ENCODE measurements at regions not wholly inside any gene's neighbourhood (a gene's known extent, or its start where the extent isn't known, plus 50 kb on each side); places are given as distances from the start of the nearest gene placed in this dataset.

DNA sequence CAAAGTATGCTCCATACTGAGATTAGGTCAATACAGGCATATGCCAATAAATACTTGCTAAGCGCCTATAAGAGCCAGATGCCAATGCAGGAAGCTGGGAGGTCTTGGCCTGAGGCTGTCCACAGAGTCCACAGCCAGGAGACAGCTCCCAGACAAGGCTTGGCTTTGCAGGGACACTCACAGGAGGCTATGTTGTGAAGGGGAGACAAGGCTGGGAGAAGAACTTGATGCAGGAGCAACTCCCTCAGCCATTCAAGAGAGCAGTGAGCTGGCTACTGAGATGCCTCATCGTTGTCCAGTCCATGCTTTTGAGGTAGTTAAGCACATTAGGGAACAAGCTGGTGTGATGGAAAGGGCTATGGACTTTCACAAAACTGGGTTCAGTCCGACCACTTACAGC is 891.5 kb downstream of the TBC1D22A start:
- TF ChIP-seq, protein P1, sequence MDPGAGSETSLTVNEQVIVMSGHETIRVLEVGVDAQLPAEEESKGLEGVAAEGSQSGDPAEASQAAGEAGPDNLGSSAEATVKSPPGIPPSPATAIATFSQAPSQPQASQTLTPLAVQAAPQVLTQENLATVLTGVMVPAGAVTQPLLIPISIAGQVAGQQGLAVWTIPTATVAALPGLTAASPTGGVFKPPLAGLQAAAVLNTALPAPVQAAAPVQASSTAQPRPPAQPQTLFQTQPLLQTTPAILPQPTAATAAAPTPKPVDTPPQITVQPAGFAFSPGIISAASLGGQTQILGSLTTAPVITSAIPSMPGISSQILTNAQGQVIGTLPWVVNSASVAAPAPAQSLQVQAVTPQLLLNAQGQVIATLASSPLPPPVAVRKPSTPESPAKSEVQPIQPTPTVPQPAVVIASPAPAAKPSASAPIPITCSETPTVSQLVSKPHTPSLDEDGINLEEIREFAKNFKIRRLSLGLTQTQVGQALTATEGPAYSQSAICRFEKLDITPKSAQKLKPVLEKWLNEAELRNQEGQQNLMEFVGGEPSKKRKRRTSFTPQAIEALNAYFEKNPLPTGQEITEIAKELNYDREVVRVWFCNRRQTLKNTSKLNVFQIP (CRISPR knock-in tag; IDR thresholded peaks at IDR 0.05; ENCODE audit: borderline replicate concordance, low read depth): no peak
- TF ChIP-seq TCF4 (CRISPR knock-in tag; IDR thresholded peaks at IDR 0.05; ENCODE audit: borderline replicate concordance): no peak
- no peak for TF ChIP-seq PPARA (CRISPR knock-in tag; IDR thresholded peaks at IDR 0.05; ENCODE audit: borderline replicate concordance)
- TF ChIP-seq ESRRG (CRISPR knock-in tag; IDR thresholded peaks at IDR 0.05): no peak
- no peak for TF ChIP-seq BACH2 (CRISPR knock-in tag; IDR thresholded peaks at IDR 0.05; ENCODE audit: borderline replicate concordance)
- no peak for TF ChIP-seq RARB (CRISPR knock-in tag; IDR thresholded peaks at IDR 0.05)
- TF ChIP-seq ARNTL (CRISPR knock-in tag; IDR thresholded peaks at IDR 0.05; ENCODE audit: borderline replicate concordance, low read depth): no peak
- no peak for TF ChIP-seq ZFP3 (CRISPR knock-in tag; IDR thresholded peaks at IDR 0.05)
- no peak for TF ChIP-seq ZNF70 (CRISPR knock-in tag; IDR thresholded peaks at IDR 0.05)
- TF ChIP-seq ZNF8 (CRISPR knock-in tag; IDR thresholded peaks at IDR 0.05): no peak
- no peak for TF ChIP-seq ZNF565 (CRISPR knock-in tag; conservative IDR thresholded peaks at IDR 0.05; ENCODE audit: low read depth)
- TF ChIP-seq, protein P2, sequence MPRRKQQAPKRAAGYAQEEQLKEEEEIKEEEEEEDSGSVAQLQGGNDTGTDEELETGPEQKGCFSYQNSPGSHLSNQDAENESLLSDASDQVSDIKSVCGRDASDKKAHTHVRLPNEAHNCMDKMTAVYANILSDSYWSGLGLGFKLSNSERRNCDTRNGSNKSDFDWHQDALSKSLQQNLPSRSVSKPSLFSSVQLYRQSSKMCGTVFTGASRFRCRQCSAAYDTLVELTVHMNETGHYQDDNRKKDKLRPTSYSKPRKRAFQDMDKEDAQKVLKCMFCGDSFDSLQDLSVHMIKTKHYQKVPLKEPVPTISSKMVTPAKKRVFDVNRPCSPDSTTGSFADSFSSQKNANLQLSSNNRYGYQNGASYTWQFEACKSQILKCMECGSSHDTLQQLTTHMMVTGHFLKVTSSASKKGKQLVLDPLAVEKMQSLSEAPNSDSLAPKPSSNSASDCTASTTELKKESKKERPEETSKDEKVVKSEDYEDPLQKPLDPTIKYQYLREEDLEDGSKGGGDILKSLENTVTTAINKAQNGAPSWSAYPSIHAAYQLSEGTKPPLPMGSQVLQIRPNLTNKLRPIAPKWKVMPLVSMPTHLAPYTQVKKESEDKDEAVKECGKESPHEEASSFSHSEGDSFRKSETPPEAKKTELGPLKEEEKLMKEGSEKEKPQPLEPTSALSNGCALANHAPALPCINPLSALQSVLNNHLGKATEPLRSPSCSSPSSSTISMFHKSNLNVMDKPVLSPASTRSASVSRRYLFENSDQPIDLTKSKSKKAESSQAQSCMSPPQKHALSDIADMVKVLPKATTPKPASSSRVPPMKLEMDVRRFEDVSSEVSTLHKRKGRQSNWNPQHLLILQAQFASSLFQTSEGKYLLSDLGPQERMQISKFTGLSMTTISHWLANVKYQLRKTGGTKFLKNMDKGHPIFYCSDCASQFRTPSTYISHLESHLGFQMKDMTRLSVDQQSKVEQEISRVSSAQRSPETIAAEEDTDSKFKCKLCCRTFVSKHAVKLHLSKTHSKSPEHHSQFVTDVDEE (CRISPR knock-in tag; IDR thresholded peaks at IDR 0.05): no peak
- no peak for TF ChIP-seq TOX (CRISPR knock-in tag; IDR thresholded peaks at IDR 0.05; ENCODE audit: borderline replicate concordance)
- TF ChIP-seq, protein P3, sequence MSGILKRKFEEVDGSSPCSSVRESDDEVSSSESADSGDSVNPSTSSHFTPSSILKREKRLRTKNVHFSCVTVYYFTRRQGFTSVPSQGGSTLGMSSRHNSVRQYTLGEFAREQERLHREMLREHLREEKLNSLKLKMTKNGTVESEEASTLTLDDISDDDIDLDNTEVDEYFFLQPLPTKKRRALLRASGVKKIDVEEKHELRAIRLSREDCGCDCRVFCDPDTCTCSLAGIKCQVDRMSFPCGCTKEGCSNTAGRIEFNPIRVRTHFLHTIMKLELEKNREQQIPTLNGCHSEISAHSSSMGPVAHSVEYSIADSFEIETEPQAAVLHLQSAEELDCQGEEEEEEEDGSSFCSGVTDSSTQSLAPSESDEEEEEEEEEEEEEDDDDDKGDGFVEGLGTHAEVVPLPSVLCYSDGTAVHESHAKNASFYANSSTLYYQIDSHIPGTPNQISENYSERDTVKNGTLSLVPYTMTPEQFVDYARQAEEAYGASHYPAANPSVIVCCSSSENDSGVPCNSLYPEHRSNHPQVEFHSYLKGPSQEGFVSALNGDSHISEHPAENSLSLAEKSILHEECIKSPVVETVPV (CRISPR knock-in tag; IDR thresholded peaks at IDR 0.05): no peak
- no peak for TF ChIP-seq ZC3H10 (CRISPR knock-in tag; IDR thresholded peaks at IDR 0.05)
- no peak for TF ChIP-seq ZFP30 (CRISPR knock-in tag; IDR thresholded peaks at IDR 0.05)
- no peak for ATAC-seq

DNA sequence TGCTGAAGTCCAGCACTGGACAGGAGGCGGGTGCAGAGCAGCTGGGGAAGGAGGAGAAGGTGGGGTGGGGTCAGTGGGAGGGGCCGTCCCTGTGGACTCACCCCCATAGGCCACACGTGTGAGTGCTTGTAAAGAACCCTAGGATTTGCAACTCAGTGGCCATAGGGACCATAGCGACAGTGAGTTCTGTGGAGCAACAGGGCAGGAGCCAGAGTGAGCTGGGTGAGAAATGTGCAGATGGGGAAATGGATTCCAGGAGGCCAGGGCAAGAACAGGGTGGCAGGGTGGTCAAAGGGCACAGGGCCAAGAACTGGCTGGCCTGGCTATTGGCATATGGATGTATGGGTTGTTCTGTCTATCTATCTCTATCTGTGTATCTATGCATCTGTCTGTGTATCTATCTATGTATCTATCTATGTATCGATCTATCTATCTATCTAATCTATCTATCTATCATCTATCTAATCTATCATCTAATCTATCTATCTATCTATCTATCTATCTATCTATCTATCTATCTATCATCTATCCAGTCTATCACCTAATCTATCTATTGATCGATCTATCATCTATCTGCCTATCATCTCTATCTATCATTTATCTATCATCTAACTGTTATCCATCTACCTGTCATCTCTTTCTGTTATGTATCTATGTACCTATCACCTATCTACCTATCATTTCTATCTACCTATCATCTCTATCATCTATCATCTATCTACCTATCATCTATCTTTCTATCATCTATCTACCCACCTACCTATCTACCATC is 889.0 kb downstream of the TBC1D22A start:
- ATAC-seq: no peak
- TF ChIP-seq, protein P4, sequence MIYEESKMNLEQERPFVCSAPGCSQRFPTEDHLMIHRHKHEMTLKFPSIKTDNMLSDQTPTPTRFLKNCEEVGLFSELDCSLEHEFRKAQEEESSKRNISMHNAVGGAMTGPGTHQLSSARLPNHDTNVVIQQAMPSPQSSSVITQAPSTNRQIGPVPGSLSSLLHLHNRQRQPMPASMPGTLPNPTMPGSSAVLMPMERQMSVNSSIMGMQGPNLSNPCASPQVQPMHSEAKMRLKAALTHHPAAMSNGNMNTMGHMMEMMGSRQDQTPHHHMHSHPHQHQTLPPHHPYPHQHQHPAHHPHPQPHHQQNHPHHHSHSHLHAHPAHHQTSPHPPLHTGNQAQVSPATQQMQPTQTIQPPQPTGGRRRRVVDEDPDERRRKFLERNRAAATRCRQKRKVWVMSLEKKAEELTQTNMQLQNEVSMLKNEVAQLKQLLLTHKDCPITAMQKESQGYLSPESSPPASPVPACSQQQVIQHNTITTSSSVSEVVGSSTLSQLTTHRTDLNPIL (CRISPR knock-in tag; IDR thresholded peaks at IDR 0.05; ENCODE audit: low read depth): no peak
- no peak for TF ChIP-seq BACH2 (CRISPR knock-in tag; IDR thresholded peaks at IDR 0.05; ENCODE audit: borderline replicate concordance)
- TF ChIP-seq, protein P3 (CRISPR knock-in tag; IDR thresholded peaks at IDR 0.05): no peak
- no peak for TF ChIP-seq ISL1 (CRISPR knock-in tag; IDR thresholded peaks at IDR 0.05)
- no peak for TF ChIP-seq ARNTL (CRISPR knock-in tag; IDR thresholded peaks at IDR 0.05; ENCODE audit: borderline replicate concordance, low read depth)
- no peak for TF ChIP-seq GLIS3 (CRISPR knock-in tag; IDR thresholded peaks at IDR 0.05)
- TF ChIP-seq ZFP3 (CRISPR knock-in tag; IDR thresholded peaks at IDR 0.05): no peak

DNA sequence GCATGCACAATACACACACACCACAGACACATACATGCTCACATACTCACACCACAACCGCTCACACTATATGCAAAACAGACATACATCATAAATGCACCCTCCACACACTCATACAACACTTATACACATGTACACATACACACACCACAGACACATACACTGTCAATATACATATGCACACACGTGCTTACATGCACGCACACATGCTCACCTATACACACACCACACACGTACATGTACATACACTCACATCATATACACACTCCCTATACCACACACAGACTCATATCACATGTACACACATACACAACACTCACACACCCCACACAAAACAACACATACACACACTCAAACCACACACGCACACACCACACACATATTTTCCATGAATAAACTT is 885.3 kb downstream of the TBC1D22A start:
- no peak for ATAC-seq
- TF ChIP-seq ZNF565 (CRISPR knock-in tag; conservative IDR thresholded peaks at IDR 0.05; ENCODE audit: low read depth) (no peak), ZFP30 (CRISPR knock-in tag; IDR thresholded peaks at IDR 0.05) (no peak), RARB (CRISPR knock-in tag; IDR thresholded peaks at IDR 0.05) (no peak), ZNF8 (CRISPR knock-in tag; IDR thresholded peaks at IDR 0.05) (no peak), CSDC2 (CRISPR knock-in tag; IDR thresholded peaks at IDR 0.05) (no peak), BACH2 (CRISPR knock-in tag; IDR thresholded peaks at IDR 0.05; ENCODE audit: borderline replicate concordance) (no peak)
- TF ChIP-seq, protein P2 (CRISPR knock-in tag; IDR thresholded peaks at IDR 0.05): no peak

Measured in SK-N-SH treated with all-trans-retinoic acid at 6 μM for 48 hours (cell line).